ENCODE measurements at regions not wholly inside any gene's neighbourhood (a gene's known extent, or its start where the extent isn't known, plus 50 kb on each side); places are given as distances from the start of the nearest gene placed in this dataset.

- no peak overlapping the region for H3K4me3 ChIP-seq (ENCODE audit: low read depth, low read length)
- TF ChIP-seq CTCF (IDR thresholded peaks at IDR 0.05; ENCODE audit: low read depth, low read length) = no peak
Measured at GRCh38 chr6:111950661-111951496, 77.6 kb upstream of the FYN start.

- TF ChIP-seq CTCF (IDR thresholded peaks at IDR 0.05; ENCODE audit: low read depth, low read length) = no peak
- H3K4me3 ChIP-seq (ENCODE audit: low read depth, low read length) = no peak overlapping the region
Measured at GRCh38 chr6:111951497-111952085, 78.3 kb upstream of the FYN start.

GRCh38 chr6:111952274-111952673, 79.0 kb upstream of the FYN start:
- no peak for TF ChIP-seq CTCF (IDR thresholded peaks at IDR 0.05; ENCODE audit: low read depth, low read length)
- H3K4me3 ChIP-seq (ENCODE audit: low read depth, low read length) = no peak overlapping the region

- no peak overlapping the region for H3K4me3 ChIP-seq (ENCODE audit: low read depth, low read length)
- TF ChIP-seq CTCF (IDR thresholded peaks at IDR 0.05; ENCODE audit: low read depth, low read length) = no peak
Measured at GRCh38 chr6:111952821-111953540, 79.7 kb upstream of the FYN start.

- no peak for TF ChIP-seq CTCF (IDR thresholded peaks at IDR 0.05; ENCODE audit: low read depth, low read length)
- H3K4me3 ChIP-seq (ENCODE audit: low read depth, low read length) = no peak overlapping the region
Measured at GRCh38 chr6:111956098-111956497, 82.8 kb upstream of the FYN start.

- H3K4me3 ChIP-seq (ENCODE audit: low read depth, low read length) = no peak overlapping the region
- TF ChIP-seq CTCF (IDR thresholded peaks at IDR 0.05; ENCODE audit: low read depth, low read length) = no peak
Measured at GRCh38 chr6:111957623-111958315, 84.5 kb upstream of the FYN start.
